OCI-LY1 (cell line): ENCODE measurements at regions not wholly inside any gene's neighbourhood (a gene's known extent, or its start where the extent isn't known, plus 50 kb on each side); places are given as distances from the start of the nearest gene placed in this dataset.

Experiments used
- H2AFZ ChIP-seq: fragments of 200-600 bp; sonication (generic), shearing (Covaris generic); 2 replicates; pipeline ENCODE4 v1.6.0; 2014; ENCODE audit warnings: antibody characterized with exemption, mild to moderate bottlenecking, low read length
- H3F3A ChIP-seq: fragments of 200-600 bp; sonication (generic), shearing (Covaris generic); 2 replicates; pipeline ENCODE4 v1.6.0; 2014; ENCODE audit warnings: mild to moderate bottlenecking, antibody characterized with exemption, low read length, moderate library complexity; ENCODE audit not compliant: insufficient read depth
- H3K27ac ChIP-seq: fragments of 200-600 bp; sonication (generic); 2 replicates; pipeline ENCODE4 v1.5.1; 2014; ENCODE audit warnings: low read length, mixed run types, mild to moderate bottlenecking, low read depth; ENCODE audit not compliant: poor library complexity, severe bottlenecking
- H3K27me3 ChIP-seq: fragments of 200-600 bp; sonication (generic); 2 replicates; pipeline ENCODE4 v1.6.0; 2014; ENCODE audit warnings: antibody characterized with exemption, mild to moderate bottlenecking, low read length, moderate library complexity; ENCODE audit not compliant: insufficient read depth
- H3K36me3 ChIP-seq: fragments of 200-600 bp; sonication (generic); 2 replicates; pipeline ENCODE4 v1.6.1; 2014; ENCODE audit warnings: mild to moderate bottlenecking, antibody characterized with exemption, low read length, moderate library complexity, mixed read lengths; ENCODE audit not compliant: insufficient read depth
- H3K4me1 ChIP-seq: fragments of 200-600 bp; sonication (generic); 2 replicates; pipeline ENCODE4 v1.5.1; 2014; ENCODE audit warnings: mild to moderate bottlenecking, low read length, moderate library complexity; ENCODE audit not compliant: insufficient read depth, severe bottlenecking
- H3K4me2 ChIP-seq: fragments of 200-600 bp; sonication (generic), shearing (Covaris generic); 2 replicates; pipeline ENCODE4 v1.6.1; 2014; ENCODE audit warnings: low read length
- H3K4me3 ChIP-seq: fragments of 200-600 bp; sonication (generic); 2 replicates; pipeline ENCODE4 v1.5.1; 2014; ENCODE audit warnings: low read length, low read depth, mild to moderate bottlenecking, mixed read lengths; ENCODE audit not compliant: poor library complexity, severe bottlenecking
- H3K79me2 ChIP-seq: fragments of 200-600 bp; shearing (Covaris generic); 2 replicates; pipeline ENCODE4 v1.6.1; 2016; ENCODE audit warnings: mixed run types, low read length, mixed read lengths; ENCODE audit not compliant: insufficient read depth
- H3K9ac ChIP-seq: fragments of 200-600 bp; sonication (generic), shearing (Covaris generic); 2 replicates; pipeline ENCODE4 v1.6.1; 2014; ENCODE audit warnings: mild to moderate bottlenecking, low read length, mixed read lengths
- H3K9me2 ChIP-seq: fragments of 200-600 bp; sonication (generic), shearing (Covaris generic); 2 replicates; pipeline ENCODE4 v1.6.1; 2014; ENCODE audit warnings: low read depth, mild to moderate bottlenecking, low read length, mixed read lengths
- H3K9me3 ChIP-seq: fragments of 200-600 bp; shearing (Covaris generic); 2 replicates; pipeline ENCODE4 v1.6.1; 2014; ENCODE audit warnings: low read length, mixed read lengths
- H4K20me1 ChIP-seq: fragments of 200-600 bp; sonication (generic), shearing (Covaris generic); 2 replicates; pipeline ENCODE4 v1.6.0; 2016; ENCODE audit warnings: mild to moderate bottlenecking, low read length; ENCODE audit not compliant: insufficient read depth
- EZH2 ChIP-seq: fragments of 200-600 bp; sonication (generic), shearing (Covaris generic); IDR thresholded peaks from 2 replicates; pipeline ENCODE4 v1.8.0; 2017; ENCODE audit warnings: borderline replicate concordance, mixed run types, mild to moderate bottlenecking, antibody characterized with exemption, low read length, moderate library complexity, mixed read lengths
- TF ChIP-seq, protein P1 (sequence below): fragments of 200-600 bp; sonication (generic), shearing (Covaris generic); IDR thresholded peaks from 2 replicates; pipeline ENCODE4 v1.5.1; 2017; ENCODE audit warnings: mild to moderate bottlenecking, antibody characterized with exemption, low read length, moderate library complexity, mixed read lengths

DNA sequence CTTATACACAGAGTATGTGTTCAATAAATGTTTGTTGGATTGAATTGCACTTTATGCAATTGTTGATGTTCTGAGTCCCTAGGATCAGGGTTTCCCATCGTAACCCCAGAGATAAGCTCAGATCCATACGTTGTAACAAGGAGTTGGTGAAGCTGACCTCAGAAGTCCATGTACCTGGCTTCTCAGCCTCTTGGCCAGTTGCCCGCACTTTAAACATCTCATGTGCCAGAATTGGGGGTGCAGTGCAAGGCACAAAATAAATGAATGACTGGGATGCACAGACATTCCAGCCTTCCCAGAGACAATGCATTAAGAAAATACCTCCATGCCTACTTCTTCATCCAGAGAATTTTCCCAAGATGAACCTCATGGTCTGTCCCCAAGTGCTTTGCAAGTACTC is 142.9 kb upstream of the IL12A start:
- TF ChIP-seq, protein P1, sequence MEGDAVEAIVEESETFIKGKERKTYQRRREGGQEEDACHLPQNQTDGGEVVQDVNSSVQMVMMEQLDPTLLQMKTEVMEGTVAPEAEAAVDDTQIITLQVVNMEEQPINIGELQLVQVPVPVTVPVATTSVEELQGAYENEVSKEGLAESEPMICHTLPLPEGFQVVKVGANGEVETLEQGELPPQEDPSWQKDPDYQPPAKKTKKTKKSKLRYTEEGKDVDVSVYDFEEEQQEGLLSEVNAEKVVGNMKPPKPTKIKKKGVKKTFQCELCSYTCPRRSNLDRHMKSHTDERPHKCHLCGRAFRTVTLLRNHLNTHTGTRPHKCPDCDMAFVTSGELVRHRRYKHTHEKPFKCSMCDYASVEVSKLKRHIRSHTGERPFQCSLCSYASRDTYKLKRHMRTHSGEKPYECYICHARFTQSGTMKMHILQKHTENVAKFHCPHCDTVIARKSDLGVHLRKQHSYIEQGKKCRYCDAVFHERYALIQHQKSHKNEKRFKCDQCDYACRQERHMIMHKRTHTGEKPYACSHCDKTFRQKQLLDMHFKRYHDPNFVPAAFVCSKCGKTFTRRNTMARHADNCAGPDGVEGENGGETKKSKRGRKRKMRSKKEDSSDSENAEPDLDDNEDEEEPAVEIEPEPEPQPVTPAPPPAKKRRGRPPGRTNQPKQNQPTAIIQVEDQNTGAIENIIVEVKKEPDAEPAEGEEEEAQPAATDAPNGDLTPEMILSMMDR = no peak
- TF ChIP-seq EZH2 = no peak
- Histone ChIP-seq H3K4me1 (no peaks in the 10 kb centered on the region), H3K27ac (no peak overlapping the region), H3K9ac (no peak overlapping the region), H3K4me3 (no peak overlapping the region), H3F3A (no peaks in the 10 kb centered on the region), H3K9me2 (no peaks in the 10 kb centered on the region), H3K36me3 (no peaks in the 10 kb centered on the region), H3K79me2 (no peaks in the 10 kb centered on the region), H3K27me3 (no peaks in the 10 kb centered on the region), H3K9me3 (no peaks in the 10 kb centered on the region), H2AFZ (no peak overlapping the region), H4K20me1 (no peaks in the 10 kb centered on the region), H3K4me2 (no peak overlapping the region)

DNA sequence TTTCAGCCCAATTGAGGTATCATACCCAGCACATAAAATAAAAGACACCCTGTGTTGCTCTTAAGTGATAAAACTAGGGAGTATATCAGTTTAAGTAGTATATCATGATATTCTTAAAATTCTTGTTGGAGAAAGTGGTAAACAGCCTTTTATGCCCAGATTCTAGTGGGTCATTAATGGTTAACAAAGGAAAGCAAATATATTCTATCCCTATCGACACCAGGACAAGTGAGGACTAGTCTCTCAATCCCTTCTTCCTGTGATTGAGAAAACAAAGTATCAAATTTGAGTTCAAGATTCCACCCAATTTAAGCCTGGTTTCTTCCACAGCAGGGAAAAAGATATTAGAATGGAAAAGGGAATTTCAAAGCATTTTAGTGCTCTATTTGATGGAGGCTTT is 142.4 kb upstream of the IL12A start:
- Histone ChIP-seq H3K4me1 (no peaks in the 10 kb centered on the region), H3K79me2 (no peaks in the 10 kb centered on the region), H3K27me3 (no peaks in the 10 kb centered on the region), H3F3A (no peaks in the 10 kb centered on the region), H3K27ac (no peak overlapping the region), H3K9ac (no peak overlapping the region), H3K9me2 (no peaks in the 10 kb centered on the region), H3K4me2 (no peak overlapping the region), H3K36me3 (no peaks in the 10 kb centered on the region), H2AFZ (no peak overlapping the region), H3K4me3 (no peak overlapping the region), H4K20me1 (no peaks in the 10 kb centered on the region), H3K9me3 (no peaks in the 10 kb centered on the region)
- TF ChIP-seq EZH2 = no peak
- TF ChIP-seq, protein P1 = no peak

DNA sequence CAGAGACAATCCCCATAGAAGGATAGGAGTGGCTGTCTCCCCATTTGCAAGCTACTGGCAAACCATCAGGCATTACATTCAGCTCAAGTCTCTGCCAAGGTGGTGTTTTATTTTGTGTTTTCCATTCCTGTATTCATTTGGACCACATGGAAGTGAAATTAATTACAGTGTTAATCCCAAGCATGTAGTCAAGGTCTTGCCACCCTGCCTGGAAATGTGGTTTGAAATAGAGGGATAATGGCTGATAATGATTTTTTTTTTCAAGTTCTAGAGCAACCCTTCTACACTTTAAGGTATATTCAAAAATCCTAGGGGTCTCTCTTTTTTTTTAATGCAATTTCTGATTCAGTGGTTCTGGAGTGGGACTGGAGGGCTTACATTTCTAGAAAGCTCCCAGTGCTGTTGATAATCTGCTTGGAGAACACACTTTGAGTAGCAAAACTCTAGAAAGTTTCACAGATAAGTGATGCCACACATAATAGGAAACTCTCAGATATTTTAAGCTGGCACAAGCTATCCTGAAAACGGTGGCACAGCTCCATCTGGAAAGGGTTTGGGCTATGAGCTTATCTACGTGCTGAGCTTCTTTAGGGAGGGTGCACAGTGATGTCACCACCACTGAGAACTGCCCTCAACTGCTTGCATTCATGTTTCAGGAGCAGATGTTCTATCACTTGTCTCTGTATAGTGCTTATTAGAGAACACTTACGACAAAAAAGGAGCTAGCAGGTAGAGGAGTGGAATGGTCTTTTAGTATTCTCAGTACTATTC is 140.1 kb upstream of the IL12A start:
- TF ChIP-seq EZH2 = no peak
- TF ChIP-seq, protein P1 = no peak
- Histone ChIP-seq H3K9me2 (no peaks in the 10 kb centered on the region), H3K27ac (no peak overlapping the region), H3K9ac (no peak overlapping the region), H3K4me3 (no peak overlapping the region), H3K4me2 (no peak overlapping the region), H3K36me3 (no peaks in the 10 kb centered on the region), H3F3A (no peaks in the 10 kb centered on the region), H2AFZ (no peak overlapping the region), H3K9me3 (no peaks in the 10 kb centered on the region), H3K4me1 (no peaks in the 10 kb centered on the region), H3K79me2 (no peaks in the 10 kb centered on the region), H4K20me1 (no peaks in the 10 kb centered on the region), H3K27me3 (no peaks in the 10 kb centered on the region)
